NT2/D1 (cell line): ENCODE measurements at regions not wholly inside any gene's neighbourhood (a gene's known extent, or its start where the extent isn't known, plus 50 kb on each side); places are given as distances from the start of the nearest gene placed in this dataset.
"Not testable (repeated sequence)": the region's sequence is repeated elsewhere in the genome, so short reads cannot be mapped to it uniquely, and the experiment has no call there.

Source experiments
- DNase-seq: peaks from one replicate; pipeline ENCODE4 v3.0.0-alpha.2; 2011; ENCODE audit warnings: low read depth, low spot score
- H3K27me3 ChIP-seq: 2 replicates; pipeline ENCODE4 v1.6.0; 2011; ENCODE audit warnings: mild to moderate bottlenecking; ENCODE audit not compliant: insufficient read length, insufficient read depth
- H3K36me3 ChIP-seq: 2 replicates; pipeline ENCODE4 v1.6.1; 2011; ENCODE audit warnings: mild to moderate bottlenecking, low read length, mixed read lengths; ENCODE audit not compliant: insufficient read depth, insufficient read length
- H3K4me1 ChIP-seq: 2 replicates; pipeline ENCODE4 v1.5.1; 2011; ENCODE audit not compliant: insufficient read depth, insufficient read length
- H3K4me3 ChIP-seq: 2 replicates; pipeline ENCODE4 v1.5.1; 2011; ENCODE audit warnings: low read depth; ENCODE audit not compliant: insufficient read length
- H3K9ac ChIP-seq: 2 replicates; pipeline ENCODE4 v1.6.0; 2011; ENCODE audit warnings: low read depth; ENCODE audit not compliant: insufficient read length
- H3K9me3 ChIP-seq: 2 replicates; pipeline ENCODE4 v1.5.1; 2011; ENCODE audit warnings: mild to moderate bottlenecking, low read length; ENCODE audit not compliant: insufficient read depth
- SUZ12 ChIP-seq: IDR thresholded peaks from 2 replicates; pipeline ENCODE4 v1.6.1; 2011; ENCODE audit not compliant: insufficient read length, insufficient read depth; ENCODE audit errors: extremely low read depth
- YY1 ChIP-seq: IDR thresholded peaks from 2 replicates; pipeline ENCODE4 v1.6.1; 2011; ENCODE audit not compliant: insufficient read length, insufficient read depth
- ZNF274 ChIP-seq: IDR thresholded peaks from 2 replicates; pipeline ENCODE4 v1.6.1; 2011; ENCODE audit warnings: mild to moderate bottlenecking, low read depth, low read length

DNA sequence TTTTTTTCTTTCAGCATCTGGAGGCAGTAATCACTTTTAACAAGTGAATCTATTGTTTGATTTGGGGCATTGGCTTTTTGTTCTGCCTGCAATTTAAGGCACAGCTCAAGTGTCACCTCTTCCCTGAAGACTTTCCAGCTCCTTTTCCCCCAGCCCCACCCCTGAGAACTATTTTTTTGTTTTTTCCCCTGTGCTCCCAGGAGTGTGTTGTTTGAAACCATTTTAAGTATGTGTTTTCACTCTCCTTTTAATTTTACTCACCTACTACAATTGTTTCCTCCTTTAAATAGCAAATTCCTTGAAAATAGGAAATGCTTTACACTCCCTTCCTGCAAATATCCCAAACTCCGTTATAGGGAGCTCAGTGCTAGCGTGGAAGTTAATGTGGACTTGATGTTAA is 286.7 kb upstream of the PROK2 start:
- no peak for TF ChIP-seq SUZ12
- no peak for TF ChIP-seq YY1
- TF ChIP-seq ZNF274: no peak
- H3K9me3 ChIP-seq: peaks cover 39% of the 10 kb centered on the region
- H3K4me1 ChIP-seq: no peaks in the 10 kb centered on the region
- H3K27me3 ChIP-seq: no peaks in the 10 kb centered on the region
- no peak for DNase-seq
- H3K4me3 ChIP-seq: no peak overlapping the region
- H3K36me3 ChIP-seq: no peaks in the 10 kb centered on the region
- H3K9ac ChIP-seq: no peak overlapping the region

DNA sequence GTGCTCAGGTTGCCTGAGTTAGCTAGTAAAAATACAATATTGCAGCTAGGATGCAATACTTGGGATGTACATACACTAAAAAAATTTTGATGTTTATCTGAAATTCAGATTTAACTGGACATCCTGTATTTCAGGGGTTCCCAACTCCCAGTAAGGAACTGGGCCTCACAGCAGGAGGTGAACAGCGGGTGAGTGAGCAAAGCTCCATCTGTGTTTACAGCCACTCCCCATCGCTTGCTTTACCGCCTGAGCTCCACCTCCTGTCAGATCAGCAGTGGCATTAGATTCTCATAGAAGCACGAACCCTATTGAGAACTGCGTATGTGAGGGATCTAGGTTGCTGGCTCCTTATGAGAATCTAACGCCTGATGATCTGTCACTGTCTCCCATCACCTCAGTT is 285.1 kb upstream of the PROK2 start:
- Histone ChIP-seq H3K9me3 (peaks cover 23% of the 10 kb centered on the region), H3K36me3 (no peaks in the 10 kb centered on the region), H3K4me3 (no peak overlapping the region), H3K4me1 (no peaks in the 10 kb centered on the region), H3K27me3 (no peaks in the 10 kb centered on the region), H3K9ac (no peak overlapping the region)
- no peak for TF ChIP-seq SUZ12
- TF ChIP-seq YY1: no peak
- no peak for TF ChIP-seq ZNF274
- no peak for DNase-seq

DNA sequence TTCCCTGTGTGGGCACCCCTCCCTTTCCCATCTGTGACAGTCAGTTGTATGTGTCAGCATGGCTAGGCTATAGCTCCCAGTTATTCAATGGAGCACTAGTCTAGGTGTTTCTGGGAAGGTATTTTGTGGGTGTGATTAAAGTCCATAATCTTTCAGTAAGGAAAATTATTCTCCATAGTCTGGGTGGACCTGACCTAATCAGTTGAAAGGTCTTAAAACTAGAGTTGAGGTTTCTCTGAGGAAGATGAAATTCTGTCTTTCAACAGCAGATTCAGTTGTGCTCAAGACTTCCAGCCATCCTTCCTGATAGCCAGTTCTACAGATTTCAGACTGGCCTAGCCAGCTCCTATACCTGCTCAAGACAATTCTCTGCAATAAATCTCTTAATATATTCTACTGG is 284.6 kb upstream of the PROK2 start:
- H3K9ac ChIP-seq: no peak overlapping the region
- H3K36me3 ChIP-seq: no peaks in the 10 kb centered on the region
- no peak for DNase-seq
- TF ChIP-seq SUZ12: no peak
- TF ChIP-seq YY1: no peak
- no peak for TF ChIP-seq ZNF274
- H3K9me3 ChIP-seq: peaks cover 20% of the 10 kb centered on the region; the same call in 1 of the 2 replicates
- no peaks in the 10 kb centered on the region for H3K27me3 ChIP-seq
- H3K4me1 ChIP-seq: no peaks in the 10 kb centered on the region
- H3K4me3 ChIP-seq: no peak overlapping the region

DNA sequence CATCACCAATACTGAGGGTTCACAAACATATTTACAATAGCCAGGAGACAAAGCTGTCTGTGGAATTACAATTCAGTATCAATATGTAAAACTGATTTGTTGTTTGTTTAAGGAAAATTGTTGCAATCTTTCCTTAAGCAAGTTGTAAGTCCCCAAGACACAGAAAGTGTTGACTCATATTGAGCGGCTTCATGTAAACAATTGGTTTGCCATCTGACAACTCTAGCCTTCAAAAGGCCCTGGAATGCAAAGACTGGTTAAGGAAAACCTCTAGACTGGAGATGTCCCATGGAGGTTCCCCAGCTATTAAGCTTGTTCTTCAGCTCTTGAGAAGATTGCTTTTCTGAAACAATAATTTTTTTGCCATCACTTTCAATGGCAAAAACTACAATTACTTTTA is 283.7 kb upstream of the PROK2 start:
- TF ChIP-seq ZNF274: no peak
- TF ChIP-seq SUZ12: no peak
- TF ChIP-seq YY1: no peak
- Histone ChIP-seq H3K9ac (no peak overlapping the region), H3K4me3 (no peak overlapping the region), H3K4me1 (no peaks in the 10 kb centered on the region), H3K36me3 (no peaks in the 10 kb centered on the region), H3K9me3 (peaks cover 17% of the 10 kb centered on the region; the same call in 1 of the 2 replicates), H3K27me3 (no peaks in the 10 kb centered on the region)
- no peak for DNase-seq

DNA sequence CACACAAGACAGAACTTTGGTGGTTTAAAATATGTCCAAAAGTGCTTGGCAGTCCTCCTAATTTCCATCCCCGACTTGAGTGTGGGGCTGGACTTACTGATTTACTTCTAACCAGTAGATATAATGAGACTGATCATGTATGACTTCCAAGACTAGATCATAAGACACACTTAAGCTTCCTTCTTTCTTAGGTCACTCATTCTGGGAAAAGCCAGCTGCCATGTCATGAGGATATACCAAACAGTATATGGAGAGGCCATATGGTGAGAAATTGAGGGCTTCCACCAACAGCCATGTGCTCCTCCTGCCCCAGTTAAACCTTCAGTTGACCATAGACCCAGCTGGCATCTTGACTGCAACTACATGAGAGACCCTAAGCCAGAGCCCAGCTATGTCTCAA is 282.8 kb upstream of the PROK2 start:
- no peak for DNase-seq
- H3K9me3 ChIP-seq: peaks cover 18% of the 10 kb centered on the region; the same call in 1 of the 2 replicates
- H3K27me3 ChIP-seq: no peaks in the 10 kb centered on the region
- no peak overlapping the region for H3K9ac ChIP-seq
- TF ChIP-seq ZNF274 (no peak), YY1 (no peak), SUZ12 (no peak)
- no peaks in the 10 kb centered on the region for H3K36me3 ChIP-seq
- no peaks in the 10 kb centered on the region for H3K4me1 ChIP-seq
- H3K4me3 ChIP-seq: no peak overlapping the region

DNA sequence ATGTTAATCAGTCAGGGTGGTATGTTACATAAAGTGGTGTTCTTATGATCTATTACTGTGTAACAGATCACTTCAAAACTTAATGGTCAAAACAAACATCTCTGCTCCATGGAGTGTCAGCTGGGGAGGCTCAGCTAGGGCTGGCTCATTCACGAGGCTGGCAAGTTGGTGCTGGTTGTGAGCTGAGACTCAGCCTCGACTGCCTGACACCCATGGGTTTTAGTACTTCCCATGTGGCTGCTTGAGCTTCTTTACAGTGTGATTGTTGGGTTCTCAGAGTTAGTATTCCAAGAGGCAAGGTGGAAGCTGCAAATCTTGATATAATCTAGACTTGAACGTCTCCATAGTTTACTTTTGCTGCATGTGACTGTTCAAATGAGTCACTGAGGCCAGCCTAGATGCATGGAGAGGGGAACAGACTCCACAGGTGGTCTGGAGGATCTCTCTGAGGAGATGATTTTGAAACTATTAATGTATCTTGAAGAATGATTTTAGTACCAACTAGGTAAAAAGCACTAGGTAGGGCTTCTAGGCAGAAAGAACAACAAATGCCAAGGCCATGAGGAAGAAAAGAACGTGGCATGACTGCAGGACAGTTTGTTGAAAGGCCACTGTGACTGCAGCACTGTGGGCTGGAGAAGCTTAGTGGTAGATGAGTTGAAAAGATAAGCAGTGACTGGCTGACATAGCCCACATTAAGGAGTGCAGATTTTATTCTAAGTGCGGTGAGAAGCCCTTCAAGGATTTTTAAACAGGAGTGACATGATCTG is 281.1 kb upstream of the PROK2 start:
- Histone ChIP-seq H3K4me3 (no peak overlapping the region), H3K36me3 (no peaks in the 10 kb centered on the region), H3K9me3 (peaks cover 31% of the 10 kb centered on the region; the same call in 1 of the 2 replicates), H3K9ac (no peak overlapping the region), H3K4me1 (no peaks in the 10 kb centered on the region), H3K27me3 (no peaks in the 10 kb centered on the region)
- DNase-seq: no peak
- TF ChIP-seq YY1: no peak
- TF ChIP-seq SUZ12: no peak

DNA sequence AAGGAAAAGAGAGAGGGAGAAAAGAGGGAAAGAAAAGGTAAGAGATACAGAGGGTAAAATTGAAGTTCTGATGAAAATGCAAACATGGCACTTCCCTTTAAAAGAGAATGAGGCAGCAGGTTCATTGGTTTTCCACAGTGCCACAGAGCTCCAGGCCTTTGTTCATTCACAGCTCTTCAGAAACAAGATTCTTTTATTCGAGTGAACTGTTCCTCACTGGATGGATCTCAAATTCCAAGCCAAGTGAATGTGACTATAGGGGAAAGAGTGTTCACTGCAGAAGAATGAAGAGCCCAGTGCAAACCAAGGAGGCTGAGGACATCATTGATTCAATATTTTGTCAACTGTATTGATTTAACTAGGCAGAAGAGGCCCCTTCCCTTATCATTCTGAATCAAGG is 280.3 kb upstream of the PROK2 start:
- H3K36me3 ChIP-seq: no peaks in the 10 kb centered on the region

DNA sequence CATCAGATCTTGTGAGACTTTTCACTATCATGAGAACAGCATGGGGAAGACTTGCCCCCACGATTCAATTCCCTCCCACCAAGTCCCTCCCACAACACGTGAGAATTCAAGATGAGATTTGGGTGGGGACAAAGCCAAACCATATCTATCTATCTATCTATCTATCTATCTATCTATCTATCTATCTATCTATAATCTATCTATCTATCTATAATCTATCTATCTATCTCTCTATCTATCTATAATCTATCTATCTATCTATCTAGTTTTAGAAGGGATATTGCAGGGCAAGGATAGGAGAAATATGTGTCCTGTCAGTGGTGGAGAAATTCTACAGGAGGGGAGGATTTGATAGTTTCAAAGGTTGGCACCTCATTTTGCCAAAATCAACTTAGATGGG is 279.8 kb upstream of the PROK2 start:
- H3K36me3 ChIP-seq, DNase-seq, H3K27me3 ChIP-seq, H3K4me1 ChIP-seq, H3K4me3 ChIP-seq, H3K9ac ChIP-seq: not testable (repeated sequence)
- peaks cover 32% of the 10 kb centered on the region; the same call in 1 of the 2 replicates for H3K9me3 ChIP-seq

More for the DNA sequence above, 280.3 kb upstream of the PROK2 start:
- Histone ChIP-seq H3K9me3 (peaks cover 32% of the 10 kb centered on the region; the same call in 1 of the 2 replicates), H3K27me3 (no peaks in the 10 kb centered on the region), H3K4me3 (no peak overlapping the region), H3K4me1 (no peaks in the 10 kb centered on the region), H3K9ac (no peak overlapping the region)
- TF ChIP-seq ZNF274: no peak
- TF ChIP-seq SUZ12: no peak
- no peak for TF ChIP-seq YY1
- DNase-seq: no peak
